GM12878 (cell line): ENCODE measurements at regions not wholly inside any gene's neighbourhood (a gene's known extent, or its start where the extent isn't known, plus 50 kb on each side); places are given as distances from the start of the nearest gene placed in this dataset.

Experiments used
- ATAC-seq: fragments of 200-7000 bp; cut with Tn5 transposase; 3 replicates; pipeline ENCODE4 v1.9.1; 2020; ENCODE audit warnings: mild to moderate bottlenecking, moderate library complexity
- BruUV-seq: library from RNA; stranded (reverse); fragments of 400-500 nt; replicated peaks from 2 replicates; lab custom pipeline; 2021; lab: Mats Ljungman, UMichigan
- CTCF ChIA-PET: fragments of 300-600 bp; sonication (Branson Sonifier 250); formaldehyde crosslinking; extraction: SDS; loops from one replicate; lab custom pipeline; 2021; ENCODE audit warnings: inconsistent platforms; lab: Yijun Ruan, JAX
- POLR2A ChIA-PET: fragments of 350-600 bp; formaldehyde crosslinking; extraction: SDS; loops from one replicate; lab custom pipeline; 2021; ENCODE audit warnings: inconsistent platforms; lab: Charles Lee
- RAD21 ChIA-PET: fragments of 300-600 bp; sonication (Branson Sonifier 250); formaldehyde crosslinking; loops from one replicate; lab custom pipeline; 2023; ENCODE audit warnings: antibody characterized with exemption; ENCODE audit not compliant: unreplicated experiment; lab: Charles Lee
- SMC1A ChIA-PET: fragments of 300-600 bp; sonication (Branson Sonifier 250); formaldehyde crosslinking; loops from one replicate; lab custom pipeline; 2023; ENCODE audit not compliant: unreplicated experiment, uncharacterized antibody; lab: Charles Lee
- DNase-seq: peaks from one replicate; pipeline ENCODE4 v3.0.0-alpha.2; 2011; ENCODE audit warnings: low read depth, low spot score
- FAIRE-seq: peaks from 3 replicates; lab custom pipeline; 2011; peaks lifted over from hg19 to GRCh38; lab: Jason Lieb, UNC
- H2AFZ ChIP-seq: 2 replicates; pipeline ENCODE4 v1.6.0; 2011; ENCODE audit warnings: low read depth, low read length, control low read depth; ENCODE audit not compliant: control insufficient read depth
- H3K27ac ChIP-seq: 2 replicates; pipeline ENCODE4 v1.5.1; 2011; ENCODE audit warnings: control low read depth; ENCODE audit not compliant: control insufficient read depth, insufficient read depth
- H3K27me3 ChIP-seq, 2 experiments: replicated peaks in 1 of 2; 2 replicates each; pipeline versions ENCODE4 v1.6.0 to v1.6.1; 2011; ENCODE audit warnings: low read length in 1 of 2; ENCODE audit not compliant: control insufficient read depth in 2 of 2, insufficient read depth in 2 of 2
- H3K36me3 ChIP-seq, 2 experiments: 2 replicates each; pipeline ENCODE4 v1.5.1; 2011; ENCODE audit warnings: low read length in 1 of 2; ENCODE audit not compliant: control insufficient read depth in 2 of 2, insufficient read depth in 2 of 2
- H3K4me1 ChIP-seq: 2 replicates; pipeline ENCODE4 v1.6.1; 2011; ENCODE audit warnings: mild to moderate bottlenecking, low read length, moderate library complexity, mixed read lengths; ENCODE audit not compliant: control insufficient read depth, insufficient read depth
- H3K4me2 ChIP-seq: 2 replicates; pipeline ENCODE4 v1.6.0; 2011; ENCODE audit warnings: control low read depth; ENCODE audit not compliant: control insufficient read depth, insufficient read depth
- H3K4me3 ChIP-seq: fragments of 200-600 bp; sonication (generic); 2 replicates; pipeline ENCODE4 v1.5.1; 2016
- H3K79me2 ChIP-seq: 2 replicates; pipeline ENCODE4 v1.6.0; 2011; ENCODE audit warnings: low read length; ENCODE audit not compliant: control insufficient read depth, insufficient read depth
- H3K9ac ChIP-seq: 2 replicates; pipeline ENCODE4 v1.8.0; 2011; ENCODE audit warnings: low read length, control low read depth, mixed read lengths; ENCODE audit not compliant: control insufficient read depth, insufficient read depth
- H3K9me3 ChIP-seq: replicated peaks from 3 replicates; pipeline ENCODE4 v1.5.1; 2011; ENCODE audit warnings: mild to moderate bottlenecking, low read length; ENCODE audit not compliant: control insufficient read depth, insufficient read depth
- H4K20me1 ChIP-seq: 2 replicates; pipeline ENCODE4 v1.6.0; 2011; ENCODE audit not compliant: control insufficient read depth, insufficient read depth
- BHLHE40 ChIP-seq, 2 experiments: fragments of 450-650 bp in 1 of 2; IDR thresholded peaks; 2 replicates each; pipeline ENCODE4 v1.6.1; 2011 to 2017; ENCODE audit warnings: low read depth in 2 of 2, borderline replicate concordance in 1 of 2, improper control_type of control experiment in 1 of 2, low read length in 1 of 2, mild to moderate bottlenecking in 1 of 2
- CBX5 ChIP-seq: sonication (generic); IDR thresholded peaks from 2 replicates; pipeline ENCODE4 v1.6.1; 2016; ENCODE audit warnings: low read depth, moderate library complexity, mild to moderate bottlenecking, inconsistent platforms
- EGR1 ChIP-seq, 2 experiments: IDR thresholded peaks; 1 replicate in 1 of 2; 2 replicates in 1 of 2; pipeline ENCODE4 v1.6.1; 2011 to 2012; ENCODE audit warnings: low read depth in 2 of 2, low read length in 2 of 2, borderline replicate concordance in 1 of 2, mild to moderate bottlenecking in 1 of 2, moderate library complexity in 1 of 2
- EZH2 ChIP-seq: IDR thresholded peaks from 2 replicates; pipeline ENCODE4 v1.6.1; 2012; ENCODE audit warnings: low read depth, mild to moderate bottlenecking, control low read depth, inconsistent platforms, low read length, borderline replicate concordance; ENCODE audit not compliant: control insufficient read depth
- IRF4 ChIP-seq: IDR thresholded peaks from 2 replicates; pipeline ENCODE4 v1.6.1; 2011; ENCODE audit warnings: low read depth, low read length
- LARP7 ChIP-seq: fragments of 450-650 bp; IDR thresholded peaks from 2 replicates; pipeline ENCODE4 v1.6.1; 2017; ENCODE audit warnings: mild to moderate bottlenecking
- PAX8 ChIP-seq: fragments of 450-650 bp; IDR thresholded peaks from 2 replicates; pipeline ENCODE4 v1.6.1; 2017; ENCODE audit warnings: mild to moderate bottlenecking, moderate library complexity
- RAD21 ChIP-seq: IDR thresholded peaks from 2 replicates; pipeline ENCODE4 v1.6.1; 2011; ENCODE audit warnings: mild to moderate bottlenecking, low read depth, low read length, moderate library complexity; ENCODE audit not compliant: insufficient read depth
- RELA ChIP-seq: fragments of 450-650 bp; IDR thresholded peaks from 2 replicates; pipeline ENCODE4 v1.8.0; 2014; ENCODE audit warnings: borderline replicate concordance; ENCODE audit not compliant: partially characterized antibody
- RUNX3 ChIP-seq: IDR thresholded peaks from 2 replicates; pipeline ENCODE4 v1.6.1; 2012; ENCODE audit warnings: low read length, inconsistent platforms
- SREBF2 ChIP-seq: IDR thresholded peaks from 2 replicates; pipeline ENCODE4 v1.6.1; 2012; ENCODE audit warnings: mild to moderate bottlenecking, low read length
- SRF ChIP-seq, 2 experiments: IDR thresholded peaks; 2 replicates each; pipeline ENCODE4 v1.6.1; 2011; ENCODE audit warnings: low read depth in 2 of 2, low read length in 2 of 2, mild to moderate bottlenecking in 1 of 2, moderate library complexity in 1 of 2
- SUZ12 ChIP-seq: fragments of 200-600 bp; sonication (generic); IDR thresholded peaks from one replicate; pipeline ENCODE4 v1.6.1; 2018; ENCODE audit warnings: antibody characterized with exemption, mild to moderate bottlenecking; ENCODE audit not compliant: unreplicated experiment
- WGBS: methylation state at CpG from one replicate; pipeline ENCODE4 v1.1.6; 2016; ENCODE audit warnings: low lambda C conversion rate; ENCODE audit not compliant: insufficient replicate concordance, insufficient coverage; ENCODE audit errors: missing lambda C conversion rate; 5-methylcytosine and 5-hydroxymethylcytosine counted together
- in situ Hi-C: fragments of 300-500 bp; cut with MboI; formaldehyde crosslinking; loops from 9 replicates; pipeline ENCODE4 v1.14.3; 2018; ENCODE audit warnings: mixed read lengths
- intact Hi-C: fragments of 100-400 bp; cut with micrococcal nuclease; formaldehyde crosslinking; loops from one replicate; pipeline ENCODE4 v1.14.2; 2022; ENCODE audit not compliant: unreplicated experiment
- TF ChIP-seq, protein P1 (sequence below): fragments of 450-650 bp; IDR thresholded peaks from 2 replicates; pipeline ENCODE4 v1.6.1; 2017; ENCODE audit warnings: mild to moderate bottlenecking, moderate library complexity

DNA sequence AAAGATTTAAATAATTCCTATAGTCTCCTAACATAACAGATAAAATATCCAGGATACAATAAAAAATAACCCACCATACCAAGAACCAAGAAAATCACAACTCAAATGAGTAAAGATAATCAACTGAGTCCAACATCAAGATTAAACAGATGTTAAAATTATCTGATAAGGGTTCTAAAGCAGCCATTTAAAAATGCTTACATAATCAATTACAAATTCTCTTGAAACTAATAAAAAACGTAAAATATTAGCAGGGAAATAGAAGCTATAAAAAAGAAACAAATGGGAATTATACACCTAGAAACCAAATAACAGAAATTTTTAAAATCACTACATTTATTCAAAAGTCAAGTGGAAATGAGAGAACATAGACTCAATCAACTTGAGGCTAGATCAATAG is 297.7 kb upstream of the RAB6C start:
- WGBS, result 0% methylated on average over 1 of the region's 1 CpG
- H3K27me3 ChIP-seq, result no peaks in the 10 kb centered on the region
- TF ChIP-seq PAX8, result no peak
- no peak for TF ChIP-seq LARP7
- TF ChIP-seq, all 136 proteins: peak for 0
- POLR2A ChIA-PET, result no interaction called here
- H3K79me2 ChIP-seq, result no peaks in the 10 kb centered on the region
- H3K27ac ChIP-seq, result no peak overlapping the region
- H3K36me3 ChIP-seq, result no peaks in the 10 kb centered on the region
- no peaks in the 10 kb centered on the region for H3K4me1 ChIP-seq
- in situ Hi-C loops (no loop called here), intact Hi-C loops (no loop called here)
- ATAC-seq (no peak), FAIRE-seq (no peak), DNase-seq (no peak)
- H3K4me2 ChIP-seq, result no peak overlapping the region
- no peaks in the 10 kb centered on the region for H3K9me3 ChIP-seq
- no peak overlapping the region for H3K4me3 ChIP-seq
- no TSS peak for BruUV-seq
- CTCF ChIA-PET, result no interaction called here
- H3K9ac ChIP-seq, result no peak overlapping the region
- H2AFZ ChIP-seq, result no peak overlapping the region
- no peaks in the 10 kb centered on the region for H4K20me1 ChIP-seq
- RAD21 ChIA-PET, result no interaction called here
- SMC1A ChIA-PET, result no interaction called here

GRCh38 chr2:129689653-129690448 is 289.6 kb upstream of the RAB6C start:
- Histone ChIP-seq H3K4me2 (no peak overlapping the region), H3K27ac (no peak overlapping the region), H3K79me2 (no peaks in the 10 kb centered on the region), H3K27me3 (no peaks in the 10 kb centered on the region), H4K20me1 (no peaks in the 10 kb centered on the region), H2AFZ (no peak overlapping the region), H3K36me3 (no peaks in the 10 kb centered on the region), H3K9ac (no peak overlapping the region), H3K4me3 (no peak overlapping the region), H3K9me3 (no peaks in the 10 kb centered on the region; the same call in 2 of the 3 replicates), H3K4me1 (no peaks in the 10 kb centered on the region)
- ChIA-PET POLR2A (no interaction called here), CTCF (no interaction called here), RAD21 (no interaction called here), SMC1A (no interaction called here)
- DNase-seq (no peak), FAIRE-seq (no peak), ATAC-seq (no peak)
- in situ Hi-C loops (no loop called here), intact Hi-C loops (no loop called here)
- WGBS, result 57% methylated on average over 4 of the region's 4 CpGs
- BruUV-seq, result no TSS peak
- TF ChIP-seq RAD21 (no peak), SUZ12 (no peak), SREBF2 (no peak), RELA (no peak), EZH2 (no peak), EGR1 (IDR thresholded peaks at IDR 0.05; ENCODE audit: borderline replicate concordance in 1 of 2, low read depth in 2 of 2, low read length in 2 of 2) (no peak), RUNX3 (no peak), SRF (IDR thresholded peaks at IDR 0.05; ENCODE audit: low read depth in 2 of 2, low read length in 2 of 2) (no peak), CBX5 (no peak), BHLHE40 (IDR thresholded peaks at IDR 0.05; ENCODE audit: borderline replicate concordance in 1 of 2, low read depth in 2 of 2, low read length in 1 of 2) (no peak), IRF4 (no peak)
- TF ChIP-seq, protein P1, sequence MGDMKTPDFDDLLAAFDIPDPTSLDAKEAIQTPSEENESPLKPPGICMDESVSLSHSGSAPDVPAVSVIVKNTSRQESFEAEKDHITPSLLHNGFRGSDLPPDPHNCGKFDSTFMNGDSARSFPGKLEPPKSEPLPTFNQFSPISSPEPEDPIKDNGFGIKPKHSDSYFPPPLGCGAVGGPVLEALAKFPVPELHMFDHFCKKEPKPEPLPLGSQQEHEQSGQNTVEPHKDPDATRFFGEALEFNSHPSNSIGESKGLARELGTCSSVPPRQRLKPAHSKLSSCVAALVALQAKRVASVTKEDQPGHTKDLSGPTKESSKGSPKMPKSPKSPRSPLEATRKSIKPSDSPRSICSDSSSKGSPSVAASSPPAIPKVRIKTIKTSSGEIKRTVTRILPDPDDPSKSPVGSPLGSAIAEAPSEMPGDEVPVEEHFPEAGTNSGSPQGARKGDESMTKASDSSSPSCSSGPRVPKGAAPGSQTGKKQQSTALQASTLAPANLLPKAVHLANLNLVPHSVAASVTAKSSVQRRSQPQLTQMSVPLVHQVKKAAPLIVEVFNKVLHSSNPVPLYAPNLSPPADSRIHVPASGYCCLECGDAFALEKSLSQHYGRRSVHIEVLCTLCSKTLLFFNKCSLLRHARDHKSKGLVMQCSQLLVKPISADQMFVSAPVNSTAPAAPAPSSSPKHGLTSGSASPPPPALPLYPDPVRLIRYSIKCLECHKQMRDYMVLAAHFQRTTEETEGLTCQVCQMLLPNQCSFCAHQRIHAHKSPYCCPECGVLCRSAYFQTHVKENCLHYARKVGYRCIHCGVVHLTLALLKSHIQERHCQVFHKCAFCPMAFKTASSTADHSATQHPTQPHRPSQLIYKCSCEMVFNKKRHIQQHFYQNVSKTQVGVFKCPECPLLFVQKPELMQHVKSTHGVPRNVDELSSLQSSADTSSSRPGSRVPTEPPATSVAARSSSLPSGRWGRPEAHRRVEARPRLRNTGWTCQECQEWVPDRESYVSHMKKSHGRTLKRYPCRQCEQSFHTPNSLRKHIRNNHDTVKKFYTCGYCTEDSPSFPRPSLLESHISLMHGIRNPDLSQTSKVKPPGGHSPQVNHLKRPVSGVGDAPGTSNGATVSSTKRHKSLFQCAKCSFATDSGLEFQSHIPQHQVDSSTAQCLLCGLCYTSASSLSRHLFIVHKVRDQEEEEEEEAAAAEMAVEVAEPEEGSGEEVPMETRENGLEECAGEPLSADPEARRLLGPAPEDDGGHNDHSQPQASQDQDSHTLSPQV, result no peak
